GM12865 (cell line): ENCODE measurements at regions not wholly inside any gene's neighbourhood (a gene's known extent, or its start where the extent isn't known, plus 50 kb on each side); places are given as distances from the start of the nearest gene placed in this dataset.
A peak's percentile ranks its signal among the peaks of the same experiment; 100 is the strongest.

Experiments
- DNase-seq: peaks from one replicate; pipeline ENCODE4 v3.0.0; 2010; ENCODE audit warnings: low read depth
- H3K4me3 ChIP-seq: 2 replicates; pipeline ENCODE4 v1.5.1; 2011; ENCODE audit warnings: mild to moderate bottlenecking, low read depth, low read length, control low read depth
- TF ChIP-seq, protein P1 (sequence below): IDR thresholded peaks from 2 replicates; pipeline ENCODE4 v1.5.1; 2011; ENCODE audit warnings: low read length, control low read depth, low read depth, inconsistent platforms; ENCODE audit not compliant: insufficient read depth; ENCODE audit errors: missing control alignments

GRCh38 chr2:181404472-181404871 is 52.7 kb upstream of the ITGA4 start:
- TF ChIP-seq, protein P1, sequence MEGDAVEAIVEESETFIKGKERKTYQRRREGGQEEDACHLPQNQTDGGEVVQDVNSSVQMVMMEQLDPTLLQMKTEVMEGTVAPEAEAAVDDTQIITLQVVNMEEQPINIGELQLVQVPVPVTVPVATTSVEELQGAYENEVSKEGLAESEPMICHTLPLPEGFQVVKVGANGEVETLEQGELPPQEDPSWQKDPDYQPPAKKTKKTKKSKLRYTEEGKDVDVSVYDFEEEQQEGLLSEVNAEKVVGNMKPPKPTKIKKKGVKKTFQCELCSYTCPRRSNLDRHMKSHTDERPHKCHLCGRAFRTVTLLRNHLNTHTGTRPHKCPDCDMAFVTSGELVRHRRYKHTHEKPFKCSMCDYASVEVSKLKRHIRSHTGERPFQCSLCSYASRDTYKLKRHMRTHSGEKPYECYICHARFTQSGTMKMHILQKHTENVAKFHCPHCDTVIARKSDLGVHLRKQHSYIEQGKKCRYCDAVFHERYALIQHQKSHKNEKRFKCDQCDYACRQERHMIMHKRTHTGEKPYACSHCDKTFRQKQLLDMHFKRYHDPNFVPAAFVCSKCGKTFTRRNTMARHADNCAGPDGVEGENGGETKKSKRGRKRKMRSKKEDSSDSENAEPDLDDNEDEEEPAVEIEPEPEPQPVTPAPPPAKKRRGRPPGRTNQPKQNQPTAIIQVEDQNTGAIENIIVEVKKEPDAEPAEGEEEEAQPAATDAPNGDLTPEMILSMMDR: no peak
- peak; percentile 45 for DNase-seq

GRCh38 chr2:181407171-181407570 is 50.0 kb upstream of the ITGA4 start:
- no peak for DNase-seq
- H3K4me3 ChIP-seq: no peak overlapping the region
- TF ChIP-seq, protein P1: no peak

More at GRCh38 chr2:181404472-181404871, 52.7 kb upstream of the ITGA4 start:
- no peak overlapping the region for H3K4me3 ChIP-seq
